HT1080 (cell line): ENCODE measurements at regions not wholly inside any gene's neighbourhood (a gene's known extent, or its start where the extent isn't known, plus 50 kb on each side); places are given as distances from the start of the nearest gene placed in this dataset.
"Not testable (repeated sequence)": the region's sequence is repeated elsewhere in the genome, so short reads cannot be mapped to it uniquely, and the experiment has no call there.

Source experiments
- DNase-seq: peaks from one replicate; pipeline ENCODE4 v3.0.0-alpha.2; 2015; ENCODE audit warnings: low read depth

DNA sequence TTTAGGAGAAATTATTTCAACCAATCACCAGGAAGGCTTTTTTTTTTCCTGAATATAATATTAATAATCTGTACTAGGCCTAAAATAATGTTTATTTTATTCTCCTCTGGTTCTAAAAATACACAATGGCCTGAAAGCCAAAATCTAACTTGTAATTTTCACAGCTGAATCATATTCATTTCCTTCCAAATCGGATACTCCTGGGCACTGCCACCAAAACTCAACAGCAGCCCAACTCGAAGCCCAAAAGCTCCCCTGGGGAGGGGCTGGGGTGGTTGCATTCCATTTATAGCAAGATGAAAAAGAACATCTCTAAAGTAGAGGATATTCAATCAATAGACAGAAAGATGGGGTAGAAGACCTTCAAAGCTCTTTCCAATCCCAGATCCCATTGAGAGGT lies 100.5 kb upstream of the SETBP1 start:
- DNase-seq: no peak

DNA sequence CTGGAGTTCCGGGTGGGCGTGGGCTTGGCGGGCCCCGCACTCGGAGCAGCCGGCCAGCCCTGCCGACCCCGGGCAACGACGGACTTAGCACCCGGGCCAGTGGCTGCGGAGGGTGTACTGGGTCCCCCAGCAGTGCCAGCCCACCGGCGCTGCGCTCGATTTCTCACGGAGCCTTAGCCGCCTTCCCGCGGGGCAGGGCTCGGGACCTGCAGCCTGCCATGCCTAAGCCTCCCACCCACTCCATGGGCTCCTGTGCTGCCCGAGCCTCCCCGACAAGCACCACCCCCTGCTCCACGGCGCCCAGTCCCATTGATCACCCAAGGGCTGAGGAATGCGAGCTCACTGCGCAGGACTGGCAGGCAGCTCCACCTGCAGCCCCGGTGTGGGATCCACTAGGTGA lies 99.9 kb upstream of the SETBP1 start:
- DNase-seq: not testable (repeated sequence)

DNA sequence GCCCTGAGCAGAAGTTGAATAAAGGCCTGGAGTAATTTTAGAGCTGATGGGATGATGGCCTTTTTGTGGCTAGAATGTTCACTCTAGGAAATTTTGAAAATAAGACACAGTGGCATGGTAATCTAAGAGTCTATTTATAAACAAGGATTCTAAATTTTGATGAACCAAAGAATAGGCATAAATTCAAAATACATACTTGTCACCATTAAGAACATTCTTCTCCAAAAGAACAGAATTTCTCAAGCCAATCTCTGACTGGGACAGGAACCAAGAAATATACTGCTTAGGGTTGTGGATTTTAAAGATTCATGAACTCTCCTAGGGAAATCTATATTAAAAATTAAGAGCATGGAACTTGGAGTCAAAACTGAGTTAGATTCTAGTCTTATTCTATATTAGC lies 98.2 kb upstream of the SETBP1 start:
- no peak for DNase-seq

- no peak for DNase-seq
Measured at GRCh38 chr18:44584900-44585299, 95.8 kb upstream of the SETBP1 start.

DNA sequence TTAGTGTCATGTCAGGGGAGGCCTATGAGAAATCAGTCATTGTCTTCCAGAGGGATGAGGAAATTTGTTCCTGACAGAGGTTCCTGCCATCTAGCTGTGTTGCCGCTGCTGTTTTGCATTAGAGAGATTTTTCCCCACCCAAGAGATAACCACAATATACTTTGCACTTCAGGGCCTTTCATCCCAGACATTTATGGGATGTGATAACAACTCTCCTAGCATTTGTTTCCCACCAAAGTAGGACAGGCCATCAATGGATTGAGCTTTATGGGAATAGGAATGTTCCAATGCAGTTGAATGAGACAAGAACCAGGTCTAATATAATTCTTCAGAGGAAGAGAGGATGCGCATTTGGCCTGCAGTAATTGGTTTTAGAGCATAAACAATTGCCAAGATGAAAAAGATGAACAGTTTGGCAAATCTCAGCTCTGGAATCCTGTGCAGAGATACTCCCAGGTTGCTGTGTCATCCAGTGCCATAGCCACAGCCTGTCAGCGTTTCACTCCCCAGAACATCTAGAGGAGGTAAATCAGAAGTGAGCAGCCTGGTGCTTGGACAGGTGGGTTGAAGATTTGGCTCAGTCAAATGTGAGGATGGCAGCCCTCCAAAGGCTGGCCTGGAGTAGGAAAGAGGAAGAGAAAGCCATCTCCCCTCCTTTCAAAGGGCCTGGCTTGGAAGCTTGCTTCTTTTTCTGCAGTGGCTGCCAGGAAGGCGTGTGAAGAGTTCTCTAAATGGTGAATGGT lies 93.7 kb upstream of the SETBP1 start:
- no peak for DNase-seq

DNA sequence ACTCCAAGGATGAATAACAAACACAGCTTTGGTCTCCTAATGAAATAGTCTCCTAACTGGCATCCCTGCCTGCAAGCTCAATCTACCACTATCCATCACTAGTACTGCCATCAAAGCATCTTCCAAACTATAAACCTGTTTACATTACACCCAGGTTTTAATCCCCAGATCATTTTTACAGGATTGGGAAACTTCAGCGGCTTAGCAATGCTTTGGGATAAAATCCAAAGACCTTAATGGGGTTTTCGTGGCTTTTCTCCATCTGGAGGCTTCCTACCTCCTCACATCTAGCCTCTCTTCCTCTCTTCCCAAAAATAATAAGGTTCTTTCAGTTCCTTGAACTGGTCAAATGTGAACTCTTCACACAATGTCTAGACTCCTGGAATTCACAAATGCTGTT lies 92.2 kb upstream of the SETBP1 start:
- DNase-seq: no peak

GRCh38 chr18:44589693-44590355 lies 90.9 kb upstream of the SETBP1 start:
- peak; percentile 89 for DNase-seq

DNA sequence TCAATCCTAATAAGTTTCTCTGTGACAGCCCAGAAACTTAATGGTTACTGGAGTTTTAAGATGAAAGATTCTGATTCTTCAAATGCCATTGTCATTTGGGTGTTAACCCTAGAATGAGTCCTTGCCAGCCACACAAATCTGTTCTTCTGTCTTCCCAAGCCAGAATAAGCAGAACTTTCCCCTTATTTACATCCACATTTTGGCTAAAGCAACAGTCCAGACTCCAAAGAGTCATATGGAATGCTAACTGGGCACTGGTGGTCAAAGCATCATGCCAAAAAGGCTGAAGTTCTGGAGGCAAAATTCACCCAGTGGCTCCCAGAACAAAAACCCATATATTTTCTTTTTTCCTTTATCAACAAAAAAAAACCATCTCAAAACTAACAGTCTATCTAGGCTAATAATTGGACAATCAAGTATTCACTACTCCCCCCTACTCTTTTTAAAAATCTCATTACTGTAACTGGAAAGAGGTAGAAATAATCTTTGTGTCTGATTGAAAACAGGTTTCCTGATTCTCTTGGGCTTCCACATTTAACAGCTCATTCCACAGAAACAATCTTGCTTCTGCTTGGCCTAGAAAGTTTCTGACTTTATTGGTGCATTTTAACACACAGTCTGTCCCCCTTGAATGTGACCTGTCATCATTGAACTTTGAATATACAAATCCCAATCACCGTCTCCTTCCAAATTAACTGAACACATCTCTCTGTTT lies 89.6 kb upstream of the SETBP1 start:
- no peak for DNase-seq

DNA sequence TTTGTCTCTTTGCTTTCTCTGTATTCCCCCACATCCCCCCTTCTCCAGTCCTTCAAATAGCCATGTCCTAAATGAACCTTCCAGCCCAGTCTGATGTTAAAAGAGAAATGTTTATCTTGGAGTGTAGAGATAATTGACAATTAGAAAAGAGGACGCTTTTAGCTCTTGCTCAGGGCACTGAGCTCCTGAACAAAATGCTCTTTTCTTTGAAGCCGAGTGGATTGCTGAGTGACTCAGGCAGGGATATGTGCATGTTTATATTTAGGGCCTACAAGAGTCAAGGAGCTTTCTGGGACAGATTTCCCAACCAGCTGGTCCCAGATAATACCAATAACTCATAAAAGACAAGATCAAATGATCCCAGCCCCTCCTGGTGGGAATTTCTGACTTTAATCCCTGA lies 88.0 kb upstream of the SETBP1 start:
- DNase-seq: peak; percentile 18

GRCh38 chr18:44594799-44595467 lies 85.8 kb upstream of the SETBP1 start:
- DNase-seq: peak; percentile 63

GRCh38 chr18:44597797-44598196 lies 82.9 kb upstream of the SETBP1 start:
- no peak for DNase-seq

DNA sequence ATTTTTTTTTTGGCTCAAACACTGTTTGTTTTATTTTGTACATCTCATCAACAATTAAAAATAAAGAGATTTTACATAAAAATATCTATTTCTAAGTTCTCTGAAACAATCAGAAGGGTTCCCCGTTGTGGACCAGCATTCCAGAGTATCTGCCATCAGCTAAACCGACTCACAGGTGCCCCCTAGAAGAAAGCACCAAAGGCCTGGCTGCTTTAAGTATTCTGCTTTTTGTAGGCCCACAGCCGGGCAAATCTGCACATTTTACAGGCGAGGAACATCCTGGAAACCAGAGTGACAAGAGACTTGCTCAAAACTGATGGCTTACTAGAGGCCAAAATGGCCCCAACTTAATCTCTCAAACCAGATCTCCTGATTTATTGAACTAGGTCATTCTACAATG lies 82.2 kb upstream of the SETBP1 start:
- no peak for DNase-seq

- peak; percentile 7 for DNase-seq
Measured at GRCh38 chr18:44599412-44599811, 81.3 kb upstream of the SETBP1 start.

- peak; percentile 67 for DNase-seq
Measured at GRCh38 chr18:44601447-44601846, 79.2 kb upstream of the SETBP1 start.

DNA sequence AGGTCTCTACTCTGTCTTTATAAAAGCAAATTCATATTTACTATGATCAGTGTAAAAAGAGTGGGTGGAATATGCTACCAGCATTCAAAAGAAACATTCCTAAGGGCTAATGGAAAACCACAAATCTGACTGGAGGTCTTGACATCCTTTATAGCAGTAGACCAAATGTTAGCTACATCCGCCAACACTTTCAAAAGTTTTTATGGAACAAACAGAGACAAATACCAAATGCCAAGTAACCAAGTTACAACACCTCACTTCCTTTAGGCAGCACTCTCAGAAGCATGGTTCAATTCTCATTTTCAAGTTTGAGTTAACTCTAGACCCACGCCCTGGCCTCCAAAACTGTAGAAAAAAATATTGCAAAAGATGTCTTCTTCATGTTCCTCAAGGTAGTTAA lies 78.3 kb upstream of the SETBP1 start:
- peak; percentile 61 for DNase-seq

- DNase-seq: peak; percentile 26
Measured at GRCh38 chr18:44602845-44603244, 77.8 kb upstream of the SETBP1 start.

- no peak for DNase-seq
Measured at GRCh38 chr18:44609181-44609941, 71.3 kb upstream of the SETBP1 start.

DNA sequence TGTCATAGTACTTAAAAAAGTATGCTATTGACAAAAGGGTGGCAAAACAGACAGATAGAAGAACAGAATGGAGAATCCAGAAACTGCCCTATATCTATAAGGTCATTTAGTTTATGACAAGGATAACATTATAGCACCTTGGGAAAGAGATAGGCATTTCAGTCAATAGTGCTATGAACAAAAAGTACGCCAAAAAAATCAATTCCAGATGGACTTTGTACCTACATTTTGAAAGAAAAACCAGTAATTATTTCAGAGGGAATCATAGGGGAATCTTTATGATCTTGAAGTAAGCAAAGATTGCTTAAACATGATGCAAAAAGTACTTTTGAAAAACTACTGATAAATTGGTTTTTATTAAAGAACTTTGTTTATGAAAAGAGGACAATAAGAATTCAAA lies 59.9 kb upstream of the SETBP1 start:
- no peak for DNase-seq

DNA sequence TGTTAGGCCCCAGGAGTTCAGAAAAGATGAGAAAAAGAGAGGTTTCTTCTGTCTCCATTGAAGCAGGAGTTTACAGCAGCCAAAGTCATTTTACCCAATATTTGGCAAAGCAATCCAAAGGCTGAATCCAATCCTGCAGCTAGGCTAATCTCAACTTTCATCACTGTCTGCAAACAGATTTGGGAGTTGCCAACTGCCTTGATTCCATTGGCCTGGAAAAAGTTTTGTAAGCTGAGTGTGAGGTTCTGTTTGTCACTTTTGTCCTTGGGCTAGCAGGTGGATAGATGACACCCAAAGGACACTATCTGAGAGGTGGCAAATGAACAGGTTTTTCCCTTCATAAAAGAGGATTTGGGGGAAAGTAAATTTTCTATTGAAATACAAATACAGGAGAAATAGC lies 56.6 kb upstream of the SETBP1 start:
- DNase-seq: no peak

- no peak for DNase-seq
Measured at GRCh38 chr18:44625386-44625785, 55.3 kb upstream of the SETBP1 start.

DNA sequence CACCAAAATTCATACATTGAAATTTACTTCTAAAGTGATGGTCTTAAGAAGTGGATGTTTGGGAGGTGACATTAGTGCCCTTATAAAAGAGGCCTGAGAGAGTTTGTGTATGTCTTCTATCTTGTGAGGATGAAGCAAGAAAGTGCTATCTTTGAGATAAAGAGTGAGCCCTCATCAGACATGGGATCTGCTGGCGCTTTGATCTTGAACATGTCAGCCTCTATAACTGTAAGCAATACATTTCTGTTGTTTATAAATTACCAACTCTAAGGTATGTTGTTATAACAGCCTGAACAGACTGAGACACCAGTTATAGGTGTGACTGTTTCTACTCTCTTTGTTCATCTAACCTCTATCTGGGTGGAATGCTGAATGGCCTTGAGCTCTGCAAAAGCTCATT lies 54.5 kb upstream of the SETBP1 start:
- no peak for DNase-seq
